VCaP (cell line): ENCODE measurements at regions not wholly inside any gene's neighbourhood (a gene's known extent, or its start where the extent isn't known, plus 50 kb on each side); places are given as distances from the start of the nearest gene placed in this dataset.

ENCODE experiments used
- H3K27ac ChIP-seq: fragments of 450-650 bp; 2 replicates; pipeline ENCODE4 v1.5.1; 2017
- TF ChIP-seq, protein P1 (sequence below): fragments of 450-650 bp; conservative IDR thresholded peaks from 2 replicates; pipeline ENCODE4 v1.5.1; 2017; ENCODE audit warnings: mild to moderate bottlenecking, moderate library complexity

DNA sequence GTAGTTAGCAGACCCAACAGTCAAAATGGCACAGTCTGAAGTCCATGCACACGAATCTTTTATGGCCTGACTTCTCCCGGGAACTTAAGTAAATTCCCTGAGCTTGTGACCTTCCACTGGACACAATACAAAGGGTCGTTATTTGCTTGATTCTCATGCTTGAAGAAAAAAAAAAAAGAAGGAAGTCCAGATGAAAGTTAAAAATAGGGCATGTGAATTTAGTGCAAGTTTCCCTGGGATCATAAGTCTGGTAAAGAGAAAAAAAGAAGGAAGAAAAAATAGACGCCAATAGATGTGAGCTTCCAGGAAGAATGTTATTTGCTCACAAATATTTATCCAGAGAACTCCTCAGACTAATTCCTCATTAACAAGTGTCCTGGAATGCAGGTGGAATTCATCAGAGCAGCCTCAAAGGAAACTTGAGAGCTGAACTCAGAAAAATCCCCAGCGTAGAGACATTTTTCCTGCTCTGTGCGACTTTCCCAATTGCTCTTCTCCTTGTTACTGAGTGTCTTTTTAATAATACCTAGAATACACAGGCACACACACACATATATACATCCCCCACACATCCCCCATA is 616.3 kb downstream of the EBF1 start:
- H3K27ac ChIP-seq, result peak overlapping the region; percentile 41
- TF ChIP-seq, protein P1, sequence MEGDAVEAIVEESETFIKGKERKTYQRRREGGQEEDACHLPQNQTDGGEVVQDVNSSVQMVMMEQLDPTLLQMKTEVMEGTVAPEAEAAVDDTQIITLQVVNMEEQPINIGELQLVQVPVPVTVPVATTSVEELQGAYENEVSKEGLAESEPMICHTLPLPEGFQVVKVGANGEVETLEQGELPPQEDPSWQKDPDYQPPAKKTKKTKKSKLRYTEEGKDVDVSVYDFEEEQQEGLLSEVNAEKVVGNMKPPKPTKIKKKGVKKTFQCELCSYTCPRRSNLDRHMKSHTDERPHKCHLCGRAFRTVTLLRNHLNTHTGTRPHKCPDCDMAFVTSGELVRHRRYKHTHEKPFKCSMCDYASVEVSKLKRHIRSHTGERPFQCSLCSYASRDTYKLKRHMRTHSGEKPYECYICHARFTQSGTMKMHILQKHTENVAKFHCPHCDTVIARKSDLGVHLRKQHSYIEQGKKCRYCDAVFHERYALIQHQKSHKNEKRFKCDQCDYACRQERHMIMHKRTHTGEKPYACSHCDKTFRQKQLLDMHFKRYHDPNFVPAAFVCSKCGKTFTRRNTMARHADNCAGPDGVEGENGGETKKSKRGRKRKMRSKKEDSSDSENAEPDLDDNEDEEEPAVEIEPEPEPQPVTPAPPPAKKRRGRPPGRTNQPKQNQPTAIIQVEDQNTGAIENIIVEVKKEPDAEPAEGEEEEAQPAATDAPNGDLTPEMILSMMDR, result no peak

DNA sequence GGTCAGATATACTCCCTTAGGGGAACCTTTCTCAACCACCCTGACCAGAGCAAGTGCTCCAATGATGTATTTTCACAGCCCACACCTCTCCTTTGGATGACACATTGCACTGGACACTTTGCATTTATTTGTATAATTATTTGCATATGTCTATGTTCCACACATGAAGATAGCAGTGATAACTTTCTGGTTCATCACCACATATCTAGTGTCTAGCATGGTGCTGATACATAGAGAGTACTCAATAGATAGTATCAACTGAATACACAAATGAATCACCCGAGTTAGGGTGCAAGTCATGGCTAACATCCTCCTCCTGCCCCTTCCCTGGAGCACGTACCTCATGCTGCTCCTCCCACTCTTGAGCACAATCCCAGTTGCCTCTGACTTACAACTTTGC is 617.6 kb downstream of the EBF1 start:
- no peak overlapping the region; the same call in 1 of the 2 replicates for H3K27ac ChIP-seq
- TF ChIP-seq, protein P1, result no peak

DNA sequence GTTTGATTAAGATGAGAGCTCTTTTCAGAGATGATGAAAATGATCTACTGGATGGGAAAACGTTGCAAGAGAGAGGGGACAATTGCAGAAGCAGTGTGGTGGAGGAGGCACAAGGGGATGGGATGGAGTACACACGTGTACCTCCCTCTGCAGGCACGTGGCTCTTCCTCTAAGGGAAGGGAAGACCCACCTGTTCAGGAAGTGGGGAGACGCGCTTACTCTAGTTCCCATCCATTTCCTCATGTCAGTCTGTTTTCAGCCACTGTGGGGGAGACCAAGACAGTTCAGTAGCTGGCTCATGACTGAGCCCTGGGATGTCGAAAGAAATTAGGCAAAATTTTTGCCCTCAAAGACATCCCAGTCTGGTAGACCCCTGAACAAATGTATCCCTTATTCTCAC is 619.2 kb upstream of the CLINT1 start:
- H3K27ac ChIP-seq, result no peak overlapping the region
- TF ChIP-seq, protein P1, result no peak

DNA sequence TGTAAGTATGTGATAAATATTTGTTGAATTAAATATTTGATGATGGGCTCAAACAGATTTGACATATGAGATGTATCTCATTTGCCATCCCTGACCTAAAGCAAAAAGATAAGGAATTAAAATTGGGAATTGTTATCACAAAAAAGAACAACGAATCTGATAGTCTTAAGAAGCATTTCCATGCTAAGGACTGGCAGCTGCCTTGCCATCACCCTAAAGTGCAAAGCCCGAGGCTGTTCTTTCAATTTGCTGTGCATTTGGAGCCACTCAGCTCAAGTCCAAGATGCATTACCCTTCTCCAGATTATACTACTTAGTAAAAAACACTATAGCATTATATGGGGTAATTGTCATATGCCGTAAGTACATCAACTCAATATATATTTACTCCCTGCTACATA is 618.3 kb upstream of the CLINT1 start:
- H3K27ac ChIP-seq, result no peak overlapping the region
- TF ChIP-seq, protein P1, result no peak

DNA sequence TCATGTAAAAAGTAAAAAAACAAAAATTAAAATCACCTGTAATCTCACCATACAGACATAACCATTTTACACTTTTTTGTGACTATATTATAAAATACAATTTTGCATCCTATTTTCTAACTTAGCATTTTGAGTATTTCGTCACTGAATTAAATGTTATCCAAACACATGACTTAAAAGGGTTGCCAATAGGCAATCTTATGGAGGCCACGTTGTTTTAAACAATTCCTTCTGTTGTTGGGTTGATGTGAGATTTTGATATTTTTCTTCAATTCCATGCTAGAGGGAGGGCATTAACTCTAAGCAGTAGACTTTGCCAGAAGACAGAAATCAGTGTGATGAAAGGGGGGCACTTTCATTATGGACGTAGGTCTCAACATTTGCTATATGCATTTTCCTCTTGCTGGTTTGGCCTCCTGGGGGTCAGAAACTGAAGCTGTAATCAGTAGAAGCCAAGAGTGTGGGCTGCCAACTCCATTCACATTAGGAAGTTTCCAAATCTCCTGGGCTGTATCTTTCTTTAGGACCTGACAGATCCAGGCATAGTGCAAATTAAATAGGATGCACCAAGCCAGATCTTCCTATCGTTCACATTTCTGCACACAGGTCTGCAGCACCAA is 614.2 kb upstream of the CLINT1 start:
- peak overlapping the region; percentile 85; the same call in 1 of the 2 replicates for H3K27ac ChIP-seq
- TF ChIP-seq, protein P1, result no peak

DNA sequence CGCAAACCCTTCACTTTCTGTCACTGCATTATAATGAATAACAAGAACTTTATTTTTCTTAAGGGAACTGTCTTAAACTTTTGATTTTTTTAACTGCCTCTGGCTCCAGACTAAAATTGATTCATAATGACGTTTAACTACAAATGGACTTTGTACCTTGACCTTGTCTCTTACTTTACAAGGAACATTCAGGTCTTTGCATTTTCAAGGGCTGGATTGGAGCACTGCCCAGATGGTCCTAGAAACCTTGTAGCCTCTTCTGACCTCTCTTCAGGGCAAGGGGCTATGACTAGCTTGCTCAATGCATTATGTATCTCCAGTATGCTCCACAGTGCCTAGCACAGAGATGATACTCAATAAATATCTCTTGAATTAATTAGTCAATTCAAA is 612.6 kb upstream of the CLINT1 start:
- H3K27ac ChIP-seq, result peak overlapping the region; percentile 85
- TF ChIP-seq, protein P1, result no peak

DNA sequence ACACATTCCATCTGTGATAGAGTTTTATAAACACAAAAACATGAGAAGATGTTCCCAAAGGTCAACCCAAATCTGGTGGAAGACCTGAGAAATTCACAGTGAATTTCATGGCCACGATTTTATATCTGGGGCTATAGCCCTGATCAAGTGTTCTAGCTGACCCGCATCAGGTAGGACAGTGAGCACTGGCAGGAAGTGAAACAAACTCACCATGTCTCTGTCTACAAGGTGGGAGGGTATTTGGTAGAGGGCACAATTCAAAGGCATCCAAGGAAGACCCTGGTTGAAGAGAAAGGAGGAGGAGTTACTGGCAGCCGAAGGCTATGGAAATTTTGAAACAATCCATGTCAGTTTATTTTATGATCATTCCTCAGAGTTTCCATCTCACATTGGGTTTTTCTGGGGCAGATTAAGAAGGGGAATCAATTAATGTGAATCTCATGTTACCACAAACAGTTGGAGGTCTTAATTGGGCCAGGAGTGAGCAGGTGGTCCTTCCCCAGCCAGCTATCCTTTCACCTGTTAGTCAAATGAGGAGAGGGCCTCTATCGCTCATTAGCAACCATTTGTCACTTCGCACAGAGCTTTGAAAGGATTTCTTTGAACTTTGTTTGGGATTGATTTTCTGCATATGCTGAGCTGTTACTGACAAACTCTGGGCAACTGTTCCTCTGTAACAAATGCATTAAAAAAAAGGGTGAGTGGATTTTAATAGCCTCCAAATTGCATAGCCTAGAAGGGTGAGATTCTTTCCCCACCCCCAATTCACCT is 612.0 kb upstream of the CLINT1 start:
- TF ChIP-seq, protein P1, result no peak
- H3K27ac ChIP-seq, result peak overlapping the region; percentile 85
